ENCODE measurements at regions not wholly inside any gene's neighbourhood (a gene's known extent, or its start where the extent isn't known, plus 50 kb on each side); places are given as distances from the start of the nearest gene placed in this dataset.

DNA sequence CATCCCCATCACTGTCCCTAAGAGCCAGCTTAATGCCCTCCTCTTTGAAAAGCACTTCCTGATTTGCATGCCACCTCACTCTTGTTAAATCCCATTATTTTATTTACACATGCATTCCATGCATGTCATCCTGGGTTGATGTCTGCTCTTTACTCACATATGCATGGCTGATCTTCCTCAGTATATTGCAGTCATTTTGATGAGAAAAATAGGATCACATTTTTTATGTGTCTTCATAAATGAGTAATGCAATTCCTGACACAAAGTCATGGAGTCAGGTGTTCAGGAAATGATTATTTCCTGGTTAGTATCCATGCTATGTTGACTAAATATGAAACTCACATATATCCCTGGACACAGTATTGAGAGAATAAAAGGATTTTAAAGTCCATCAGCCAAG, 204.7 kb downstream of the SLIT2 start:
- POLR2A ChIA-PET (ENCODE audit: low non-redundant PET), result no interaction called here
- CTCF ChIA-PET, result no interaction called here
- H3K27ac ChIP-seq, result no peak overlapping the region
- DNase-seq (ENCODE audit: low spot score), result no peak
- TF ChIP-seq, protein P1, sequence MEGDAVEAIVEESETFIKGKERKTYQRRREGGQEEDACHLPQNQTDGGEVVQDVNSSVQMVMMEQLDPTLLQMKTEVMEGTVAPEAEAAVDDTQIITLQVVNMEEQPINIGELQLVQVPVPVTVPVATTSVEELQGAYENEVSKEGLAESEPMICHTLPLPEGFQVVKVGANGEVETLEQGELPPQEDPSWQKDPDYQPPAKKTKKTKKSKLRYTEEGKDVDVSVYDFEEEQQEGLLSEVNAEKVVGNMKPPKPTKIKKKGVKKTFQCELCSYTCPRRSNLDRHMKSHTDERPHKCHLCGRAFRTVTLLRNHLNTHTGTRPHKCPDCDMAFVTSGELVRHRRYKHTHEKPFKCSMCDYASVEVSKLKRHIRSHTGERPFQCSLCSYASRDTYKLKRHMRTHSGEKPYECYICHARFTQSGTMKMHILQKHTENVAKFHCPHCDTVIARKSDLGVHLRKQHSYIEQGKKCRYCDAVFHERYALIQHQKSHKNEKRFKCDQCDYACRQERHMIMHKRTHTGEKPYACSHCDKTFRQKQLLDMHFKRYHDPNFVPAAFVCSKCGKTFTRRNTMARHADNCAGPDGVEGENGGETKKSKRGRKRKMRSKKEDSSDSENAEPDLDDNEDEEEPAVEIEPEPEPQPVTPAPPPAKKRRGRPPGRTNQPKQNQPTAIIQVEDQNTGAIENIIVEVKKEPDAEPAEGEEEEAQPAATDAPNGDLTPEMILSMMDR (conservative IDR thresholded peaks at IDR 0.05; ENCODE audit: low read depth), result no peak

DNA sequence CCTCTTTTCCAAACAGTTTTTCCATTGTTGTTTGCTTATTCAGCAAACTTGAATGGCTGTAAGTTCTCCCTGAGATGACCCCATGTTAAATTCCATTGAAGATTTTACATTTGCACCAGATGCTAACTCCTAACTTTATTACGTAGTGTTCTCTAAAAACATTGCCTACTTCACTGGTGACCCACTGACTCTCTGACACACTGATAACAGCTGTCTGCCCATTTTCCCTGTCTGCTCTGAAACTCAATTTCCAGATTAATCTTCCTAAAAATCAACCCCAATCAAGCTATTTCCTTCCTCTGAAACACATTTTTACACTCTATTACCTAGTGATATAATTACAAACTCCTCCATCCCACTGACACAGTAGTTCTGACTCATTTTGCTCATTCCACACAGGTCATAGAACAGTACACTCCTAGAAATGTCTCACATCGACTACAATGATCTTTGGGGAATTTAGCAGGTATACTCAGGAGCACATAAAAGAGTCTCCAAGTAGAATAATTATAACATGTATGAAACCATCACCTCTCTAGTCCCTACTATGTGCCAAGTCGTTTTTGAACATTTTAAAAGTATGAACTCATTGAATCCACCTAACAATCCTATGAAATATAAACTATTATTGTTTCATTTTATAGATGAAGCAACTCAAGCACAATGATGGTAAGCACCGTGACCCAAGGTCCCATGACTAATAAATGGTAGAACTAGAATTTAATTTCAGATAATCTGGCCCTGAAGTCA, 210.9 kb downstream of the SLIT2 start:
- TF ChIP-seq, protein P1 (conservative IDR thresholded peaks at IDR 0.05; ENCODE audit: low read depth), result no peak
- no peak for DNase-seq (ENCODE audit: low spot score)
- H3K27ac ChIP-seq, result no peak overlapping the region
- ChIA-PET POLR2A (ENCODE audit: low non-redundant PET) (no interaction called here), CTCF (no interaction called here)

DNA sequence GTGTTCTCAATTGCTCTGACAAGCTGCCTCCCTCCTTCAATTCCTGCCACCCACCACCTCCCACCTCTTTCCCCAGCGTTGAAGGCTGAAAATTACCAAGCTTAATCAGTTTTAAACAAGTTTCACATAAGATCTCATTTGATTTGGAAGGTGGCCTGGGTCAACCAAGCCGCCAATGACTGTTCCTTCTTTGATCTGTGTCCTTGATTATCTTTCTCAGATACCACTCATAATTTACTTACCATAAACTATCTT, 211.4 kb downstream of the SLIT2 start:
- no peak for DNase-seq (ENCODE audit: low spot score)
- POLR2A ChIA-PET (ENCODE audit: low non-redundant PET), result no interaction called here
- TF ChIP-seq, protein P1 (conservative IDR thresholded peaks at IDR 0.05; ENCODE audit: low read depth), result no peak
- no peak overlapping the region for H3K27ac ChIP-seq
- CTCF ChIA-PET, result no interaction called here

DNA sequence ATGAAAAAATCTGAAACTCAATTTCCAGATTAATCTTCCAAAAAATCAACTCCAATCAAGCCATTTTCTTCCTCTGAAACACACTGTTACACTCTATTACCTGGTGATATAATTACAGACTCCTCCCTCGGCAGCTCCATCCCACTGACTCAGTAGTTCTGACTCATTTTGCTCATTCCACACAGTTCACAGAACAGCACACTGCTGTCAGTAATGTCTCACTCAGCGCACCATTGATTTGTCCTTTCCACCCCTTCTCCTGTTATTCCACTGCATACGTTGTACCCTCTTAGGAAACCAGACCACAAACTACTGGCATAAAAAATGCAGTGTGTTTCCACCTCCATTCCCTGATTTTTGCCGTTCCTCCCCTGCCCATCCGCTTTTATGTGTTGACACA, 212.7 kb downstream of the SLIT2 start:
- ChIA-PET POLR2A (ENCODE audit: low non-redundant PET) (no interaction called here), CTCF (no interaction called here)
- peak; percentile 68 for DNase-seq (ENCODE audit: low spot score)

DNA sequence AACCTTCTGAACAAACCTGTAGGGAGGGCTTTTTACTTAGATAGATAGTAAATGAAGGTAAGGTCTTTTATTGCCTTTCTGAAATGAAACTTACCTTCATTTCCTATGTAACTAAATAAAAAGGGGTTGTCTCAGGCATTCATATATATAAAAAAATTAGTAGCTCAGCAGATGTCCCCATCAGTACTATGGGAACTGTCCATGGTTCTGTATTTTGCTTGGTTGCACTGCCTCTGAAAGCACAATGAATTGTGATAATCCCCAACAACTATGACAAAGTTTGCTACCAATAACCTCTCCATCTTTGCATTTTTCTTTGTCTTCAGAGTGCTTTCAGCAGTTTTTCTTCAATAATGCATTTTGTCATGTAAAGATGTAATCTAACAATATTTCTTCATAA, 222.4 kb downstream of the SLIT2 start:
- no peak for DNase-seq (ENCODE audit: low spot score)
- TF ChIP-seq, protein P1 (conservative IDR thresholded peaks at IDR 0.05; ENCODE audit: low read depth), result no peak
- CTCF ChIA-PET, result interaction anchor here (0.5 kb wide), 1 partner anchor 36 kb away, joined by 3 read pairs; no protein-coding TSS in a partner anchor
- POLR2A ChIA-PET (ENCODE audit: low non-redundant PET), result no interaction called here
- H3K27ac ChIP-seq, result no peak overlapping the region

More for the DNA sequence above, 212.7 kb downstream of the SLIT2 start:
- TF ChIP-seq, protein P1 (conservative IDR thresholded peaks at IDR 0.05; ENCODE audit: low read depth), result no peak
- no peak overlapping the region for H3K27ac ChIP-seq

DNA sequence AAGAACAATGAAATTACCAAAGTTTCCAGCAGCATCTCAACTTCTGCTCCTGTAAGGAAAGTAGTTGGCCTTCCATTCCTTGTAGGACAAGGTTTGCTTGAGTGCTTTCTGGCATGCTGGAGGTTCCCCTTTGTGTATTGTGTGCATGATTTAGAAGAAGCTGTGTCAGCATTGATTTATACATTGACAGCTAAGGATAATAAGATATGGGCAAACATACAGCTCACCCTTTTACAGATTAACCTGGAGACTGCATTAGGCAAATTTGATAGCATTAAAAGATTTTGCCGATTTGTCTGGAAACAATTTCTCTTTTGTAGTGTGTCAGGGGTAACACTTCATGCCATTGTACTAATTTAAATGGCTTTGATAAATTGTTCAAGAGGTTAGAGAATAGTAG, 221.8 kb upstream of the PACRGL start:
- TF ChIP-seq, protein P1 (conservative IDR thresholded peaks at IDR 0.05; ENCODE audit: low read depth), result no peak
- no peak overlapping the region for H3K27ac ChIP-seq
- ChIA-PET CTCF (no interaction called here), POLR2A (ENCODE audit: low non-redundant PET) (no interaction called here)
- DNase-seq (ENCODE audit: low spot score), result no peak

Measured in RWPE1 (cell line).